D721Med (cell line): ENCODE measurements at regions not wholly inside any gene's neighbourhood (a gene's known extent, or its start where the extent isn't known, plus 50 kb on each side); places are given as distances from the start of the nearest gene placed in this dataset.
"Not testable (repeated sequence)": the region's sequence is repeated elsewhere in the genome, so short reads cannot be mapped to it uniquely, and the experiment has no call there.

Experiments used
- DNase-seq: peaks from one replicate; pipeline ENCODE4 v3.0.0; 2011; ENCODE audit warnings: low spot score; ENCODE audit not compliant: insufficient read length
- FAIRE-seq: peaks from 2 replicates; lab custom pipeline; 2011; peaks lifted over from hg19 to GRCh38; lab: Jason Lieb, UNC
- TF ChIP-seq, protein P1 (sequence below): IDR thresholded peaks from 2 replicates; pipeline ENCODE4 v1.5.1; 2012; ENCODE audit warnings: mild to moderate bottlenecking, control low read depth; ENCODE audit not compliant: insufficient read depth; ENCODE audit errors: missing control alignments

DNA sequence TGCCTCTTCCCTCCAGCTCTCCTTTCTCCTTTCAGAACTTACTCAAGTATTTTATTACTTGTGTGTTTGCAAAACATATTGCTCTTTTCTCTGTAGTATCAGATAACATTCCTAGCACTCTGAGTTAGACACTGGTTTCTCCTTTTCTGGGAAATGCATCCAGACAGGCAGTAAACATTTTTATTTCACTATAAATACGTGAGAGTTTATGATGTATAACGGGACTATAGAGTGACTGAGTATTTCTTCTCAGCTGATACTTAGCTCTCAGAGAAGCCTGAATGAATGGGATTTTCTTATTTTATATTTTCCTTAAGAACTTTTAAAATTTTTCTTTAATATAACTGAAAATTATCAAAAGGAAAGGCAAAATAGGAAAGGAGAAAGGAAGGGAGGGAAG is 211.2 kb upstream of the EDNRB start:
- DNase-seq = no peak
- TF ChIP-seq, protein P1, sequence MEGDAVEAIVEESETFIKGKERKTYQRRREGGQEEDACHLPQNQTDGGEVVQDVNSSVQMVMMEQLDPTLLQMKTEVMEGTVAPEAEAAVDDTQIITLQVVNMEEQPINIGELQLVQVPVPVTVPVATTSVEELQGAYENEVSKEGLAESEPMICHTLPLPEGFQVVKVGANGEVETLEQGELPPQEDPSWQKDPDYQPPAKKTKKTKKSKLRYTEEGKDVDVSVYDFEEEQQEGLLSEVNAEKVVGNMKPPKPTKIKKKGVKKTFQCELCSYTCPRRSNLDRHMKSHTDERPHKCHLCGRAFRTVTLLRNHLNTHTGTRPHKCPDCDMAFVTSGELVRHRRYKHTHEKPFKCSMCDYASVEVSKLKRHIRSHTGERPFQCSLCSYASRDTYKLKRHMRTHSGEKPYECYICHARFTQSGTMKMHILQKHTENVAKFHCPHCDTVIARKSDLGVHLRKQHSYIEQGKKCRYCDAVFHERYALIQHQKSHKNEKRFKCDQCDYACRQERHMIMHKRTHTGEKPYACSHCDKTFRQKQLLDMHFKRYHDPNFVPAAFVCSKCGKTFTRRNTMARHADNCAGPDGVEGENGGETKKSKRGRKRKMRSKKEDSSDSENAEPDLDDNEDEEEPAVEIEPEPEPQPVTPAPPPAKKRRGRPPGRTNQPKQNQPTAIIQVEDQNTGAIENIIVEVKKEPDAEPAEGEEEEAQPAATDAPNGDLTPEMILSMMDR = no peak
- no peak for FAIRE-seq

DNA sequence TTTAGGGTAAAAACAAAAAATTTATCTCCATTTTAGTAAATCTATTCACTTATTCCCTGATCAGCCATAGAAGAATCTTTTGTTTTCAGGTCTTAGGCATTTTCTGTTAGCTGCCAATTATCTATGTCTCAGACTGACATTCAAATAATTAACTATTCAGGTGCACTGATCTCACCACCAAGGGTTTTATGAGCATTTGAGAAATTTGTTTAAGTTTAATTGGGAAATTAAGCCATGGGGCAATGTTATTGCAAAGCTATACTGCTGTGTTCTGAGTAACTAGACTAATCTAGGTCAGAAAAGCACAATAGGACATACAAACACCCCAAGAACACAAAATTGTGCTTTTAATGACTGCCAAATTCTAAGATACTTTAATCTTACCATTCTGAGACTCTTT is 210.7 kb upstream of the EDNRB start:
- DNase-seq (no peak), FAIRE-seq (no peak)
- TF ChIP-seq, protein P1 = no peak

DNA sequence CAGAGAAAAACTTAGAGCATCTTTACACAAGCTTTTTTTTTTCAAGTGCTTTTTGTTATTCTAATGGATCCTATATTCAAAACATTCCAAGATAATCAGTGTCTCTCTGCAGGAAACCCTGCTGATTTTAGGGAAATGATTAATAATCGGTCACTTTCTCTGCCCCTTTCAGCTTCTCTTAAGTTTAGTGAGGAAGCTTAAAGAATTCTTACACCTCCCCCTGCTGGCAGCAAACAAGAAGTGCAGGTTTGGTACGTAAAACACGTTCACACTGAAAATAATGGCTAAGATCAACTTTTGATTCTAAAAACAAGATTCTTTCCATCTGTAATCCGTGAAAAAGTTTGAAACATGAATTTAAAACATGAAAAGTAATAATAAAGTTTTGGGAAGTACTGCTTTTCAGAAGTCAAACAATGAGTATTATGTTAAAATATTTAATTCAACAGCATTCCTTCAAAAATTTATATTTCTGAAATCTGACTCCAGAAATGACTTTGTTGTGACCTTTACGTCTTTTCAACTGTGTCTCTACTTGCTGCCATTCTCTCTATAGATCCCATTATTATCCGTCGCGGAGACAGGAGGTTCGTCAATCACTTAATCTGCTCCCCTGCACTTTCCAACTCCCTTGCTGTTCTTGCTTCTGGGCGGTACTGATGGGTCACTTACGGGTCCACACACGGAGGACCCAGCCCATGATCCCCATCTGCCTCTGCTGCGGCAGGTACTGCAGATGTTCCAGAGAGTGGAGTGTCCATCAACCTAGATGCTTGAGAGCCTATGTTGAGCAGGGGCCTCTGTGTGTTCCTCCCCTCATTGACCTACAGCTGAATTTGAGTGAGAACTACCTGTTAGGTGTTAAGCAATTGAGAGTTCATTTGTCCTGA is 203.1 kb upstream of the EDNRB start:
- no peak for DNase-seq
- no peak for FAIRE-seq
- TF ChIP-seq, protein P1 = peak; percentile 90

DNA sequence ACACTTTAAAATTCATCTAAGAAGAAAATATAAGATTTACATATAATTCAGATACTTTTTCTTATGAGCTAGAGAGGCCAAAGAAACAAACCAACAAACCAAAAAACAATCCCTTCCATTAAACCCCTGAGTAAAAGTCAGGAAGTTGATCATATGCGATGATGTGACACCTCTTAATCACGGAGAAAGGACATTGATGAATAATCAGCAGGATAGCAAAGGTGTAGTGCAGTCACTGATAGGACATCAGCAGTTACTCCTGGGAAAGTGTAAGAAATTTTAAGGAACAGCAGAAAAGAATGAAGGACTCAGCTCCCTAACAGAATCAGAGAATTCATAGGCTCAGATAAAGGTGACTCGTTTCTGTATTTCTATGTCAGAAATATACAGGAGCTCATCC is 202.4 kb upstream of the EDNRB start:
- TF ChIP-seq, protein P1 = no peak

DNA sequence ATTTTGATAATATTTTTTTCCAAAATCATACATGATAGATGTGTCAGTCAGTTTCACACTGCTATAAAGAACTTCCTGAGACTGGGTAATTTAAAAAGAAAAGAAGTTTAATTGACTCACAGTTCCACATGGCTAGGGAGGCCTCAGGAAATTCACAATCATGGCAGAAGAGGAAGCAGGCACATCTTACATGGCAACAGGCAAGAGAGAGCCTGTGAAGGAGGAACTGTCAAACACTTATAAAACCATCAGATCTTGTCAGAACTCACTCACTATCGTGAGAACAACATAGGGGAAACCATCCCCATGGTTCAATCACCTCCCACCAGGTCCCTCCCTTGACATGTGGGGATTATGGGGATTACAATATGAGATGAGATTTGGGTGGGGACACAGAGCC is 201.5 kb upstream of the EDNRB start:
- FAIRE-seq, DNase-seq: not testable (repeated sequence)

More for the DNA sequence above, 202.4 kb upstream of the EDNRB start:
- DNase-seq (no peak), FAIRE-seq (no peak)

DNA sequence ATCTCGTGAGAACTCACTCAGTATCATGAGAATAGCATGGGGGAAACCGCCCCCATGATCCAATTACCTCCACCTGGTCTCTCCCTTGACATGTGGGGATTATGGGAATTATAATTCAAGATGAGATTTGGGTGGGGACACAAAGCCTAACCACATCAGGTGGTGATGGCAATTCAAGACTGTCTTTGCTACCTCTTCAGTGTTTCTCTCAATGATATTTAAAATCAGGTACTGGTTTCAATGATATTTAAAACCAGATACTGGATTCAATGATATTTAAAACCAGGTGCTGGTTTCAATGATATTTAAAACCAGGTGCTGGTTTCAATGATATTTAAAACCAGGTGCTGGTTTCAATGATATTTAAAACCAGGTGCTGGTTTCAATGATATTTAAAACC is 198.4 kb upstream of the EDNRB start:
- FAIRE-seq, DNase-seq: not testable (repeated sequence)

DNA sequence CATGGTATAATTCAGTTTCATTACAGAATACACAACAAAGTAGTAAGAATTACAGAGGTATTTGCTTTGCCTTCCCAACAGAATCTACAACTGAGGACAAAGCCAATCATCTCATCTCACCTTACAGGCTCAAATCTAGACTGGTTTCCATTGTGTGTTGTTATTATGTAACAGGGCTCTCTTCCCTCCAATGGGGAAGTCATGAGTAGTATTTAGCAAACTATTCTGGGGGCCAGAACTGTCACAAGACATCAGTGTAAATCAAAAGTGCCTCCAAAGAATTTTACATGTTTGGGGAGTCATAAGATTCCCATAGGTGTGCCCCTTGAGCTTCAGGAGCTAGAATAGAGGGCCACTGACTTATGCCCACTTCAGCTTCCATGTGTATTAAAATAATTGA is 187.0 kb upstream of the EDNRB start:
- DNase-seq (no peak), FAIRE-seq (no peak)
- TF ChIP-seq, protein P1 = no peak

DNA sequence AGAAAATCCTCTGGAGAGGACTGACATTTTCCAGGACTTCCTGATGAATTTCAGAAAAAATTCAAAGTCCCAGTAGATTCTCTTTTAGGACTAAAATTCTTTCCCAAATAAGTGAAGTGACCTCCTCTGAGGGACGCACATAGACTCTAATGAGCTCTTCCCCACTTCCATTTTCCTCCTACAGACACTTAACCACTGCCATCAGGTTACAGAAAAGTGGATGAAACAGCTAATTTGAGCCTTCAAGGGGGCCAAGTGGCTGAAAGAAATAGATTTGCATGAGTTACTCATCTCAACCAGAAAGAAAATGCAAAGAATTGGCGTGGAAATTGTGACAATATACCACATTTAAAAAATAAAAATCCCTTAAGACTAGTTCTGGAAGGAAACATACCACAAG is 185.3 kb upstream of the EDNRB start:
- TF ChIP-seq, protein P1 = no peak
- DNase-seq = no peak
- FAIRE-seq = no peak
